ENCODE measurements at regions not wholly inside any gene's neighbourhood (a gene's known extent, or its start where the extent isn't known, plus 50 kb on each side); places are given as distances from the start of the nearest gene placed in this dataset.
"Not testable (repeated sequence)": the region's sequence is repeated elsewhere in the genome, so short reads cannot be mapped to it uniquely, and the experiment has no call there.

DNA sequence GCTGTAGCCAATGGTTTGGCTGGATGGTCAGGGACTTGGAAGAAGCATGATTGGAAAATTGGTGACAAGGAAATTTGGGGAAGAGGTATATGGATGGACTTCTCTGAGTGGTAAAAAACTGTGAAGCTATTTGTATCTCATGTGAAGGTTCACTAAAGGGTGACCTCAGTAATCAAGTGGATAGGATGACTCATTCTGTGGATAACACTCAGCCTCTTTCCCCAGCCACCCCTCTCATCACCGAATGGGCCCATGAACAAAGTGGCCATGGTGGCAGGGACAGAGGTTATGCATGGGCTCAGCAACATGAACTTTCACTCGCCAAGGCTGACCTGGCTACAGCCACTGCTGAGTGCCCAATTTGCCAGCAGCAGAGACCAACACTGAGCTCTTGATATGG is 127.3 kb upstream of the ZC3H12C start:
- TF ChIP-seq, protein P1, sequence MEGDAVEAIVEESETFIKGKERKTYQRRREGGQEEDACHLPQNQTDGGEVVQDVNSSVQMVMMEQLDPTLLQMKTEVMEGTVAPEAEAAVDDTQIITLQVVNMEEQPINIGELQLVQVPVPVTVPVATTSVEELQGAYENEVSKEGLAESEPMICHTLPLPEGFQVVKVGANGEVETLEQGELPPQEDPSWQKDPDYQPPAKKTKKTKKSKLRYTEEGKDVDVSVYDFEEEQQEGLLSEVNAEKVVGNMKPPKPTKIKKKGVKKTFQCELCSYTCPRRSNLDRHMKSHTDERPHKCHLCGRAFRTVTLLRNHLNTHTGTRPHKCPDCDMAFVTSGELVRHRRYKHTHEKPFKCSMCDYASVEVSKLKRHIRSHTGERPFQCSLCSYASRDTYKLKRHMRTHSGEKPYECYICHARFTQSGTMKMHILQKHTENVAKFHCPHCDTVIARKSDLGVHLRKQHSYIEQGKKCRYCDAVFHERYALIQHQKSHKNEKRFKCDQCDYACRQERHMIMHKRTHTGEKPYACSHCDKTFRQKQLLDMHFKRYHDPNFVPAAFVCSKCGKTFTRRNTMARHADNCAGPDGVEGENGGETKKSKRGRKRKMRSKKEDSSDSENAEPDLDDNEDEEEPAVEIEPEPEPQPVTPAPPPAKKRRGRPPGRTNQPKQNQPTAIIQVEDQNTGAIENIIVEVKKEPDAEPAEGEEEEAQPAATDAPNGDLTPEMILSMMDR (optimal IDR thresholded peaks at IDR 0.05 in 1 of 3, IDR thresholded peaks at IDR 0.05 in 1 of 3, conservative IDR thresholded peaks at IDR 0.05 in 1 of 3; ENCODE audit: extremely low read depth in 1 of 3, insufficient read depth in 2 of 3, low read length in 3 of 3), result not testable (repeated sequence)
- TF ChIP-seq EZH2 (IDR thresholded peaks at IDR 0.05; ENCODE audit: low read length), result not testable (repeated sequence)
